GM19463 (cell line): ENCODE measurements at regions not wholly inside any gene's neighbourhood (a gene's known extent, or its start where the extent isn't known, plus 50 kb on each side); places are given as distances from the start of the nearest gene placed in this dataset.

Experiments used
- ATAC-seq: cut with Tn5 transposase; IDR thresholded peaks from one replicate; pipeline ENCODE4 v1.9.1; 2021; ENCODE audit warnings: mild to moderate bottlenecking, moderate library complexity; ENCODE audit not compliant: unreplicated experiment

DNA sequence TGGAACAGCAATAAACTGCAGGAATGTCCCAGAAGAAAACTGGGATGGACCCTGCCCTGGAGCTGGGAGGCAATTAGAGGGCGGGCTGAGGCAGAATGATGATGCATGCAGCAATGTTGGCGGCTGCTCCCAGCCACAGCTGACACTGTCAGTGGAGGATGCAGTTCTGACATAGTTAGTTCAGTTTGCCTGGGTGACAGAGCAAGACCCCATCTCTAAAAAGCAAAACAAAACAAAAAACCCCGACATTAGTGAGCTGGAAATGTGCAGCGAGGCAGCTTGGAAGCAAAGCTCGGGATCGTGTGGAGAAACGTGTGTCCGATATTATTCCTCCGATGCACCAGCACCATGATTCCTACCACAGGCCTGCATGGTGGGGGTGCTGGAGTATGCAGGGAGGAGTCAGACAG lies 110.1 kb upstream of the UQCRFS1 start:
- ATAC-seq: no peak

DNA sequence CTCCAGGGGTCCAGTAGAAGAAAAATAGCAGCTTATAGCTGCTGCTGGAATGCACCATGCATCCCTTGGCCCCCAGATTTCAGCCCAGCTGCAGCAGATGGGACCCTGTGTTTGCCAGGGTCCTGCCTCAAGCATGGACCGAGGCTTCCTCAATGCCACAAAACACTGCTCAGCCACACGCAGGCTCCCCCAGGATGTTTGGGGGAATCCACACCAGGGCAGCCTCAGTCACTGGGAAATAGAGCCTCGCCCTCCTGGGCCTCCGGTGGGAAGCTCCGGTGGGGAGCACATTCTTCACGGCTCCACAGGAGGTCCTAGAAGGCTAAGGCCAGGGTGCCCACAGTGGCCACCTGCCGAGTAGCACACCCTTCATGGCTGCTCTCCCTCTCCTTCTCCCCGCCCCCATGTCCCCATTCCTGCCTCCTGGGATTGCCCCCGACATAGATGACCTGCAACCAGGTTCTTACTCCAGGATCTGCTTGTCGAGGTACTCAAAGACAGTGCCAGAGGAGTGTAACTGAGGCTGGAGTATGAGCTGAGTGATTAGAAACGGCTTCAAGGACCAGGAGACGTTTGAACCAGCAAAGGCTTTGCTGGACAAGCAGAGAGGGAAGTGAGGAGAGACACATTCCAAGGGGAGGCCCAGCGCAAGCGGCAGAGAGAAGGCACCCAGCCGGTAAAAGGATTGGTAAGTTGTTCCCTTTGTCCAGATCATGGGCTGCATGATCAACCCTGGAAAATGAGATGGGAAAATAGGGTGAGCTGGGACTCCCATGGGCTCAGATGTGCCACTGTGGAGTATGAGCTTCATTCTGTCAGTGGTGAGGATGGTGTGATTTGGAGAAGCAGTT lies 110.7 kb upstream of the UQCRFS1 start:
- ATAC-seq: no peak

DNA sequence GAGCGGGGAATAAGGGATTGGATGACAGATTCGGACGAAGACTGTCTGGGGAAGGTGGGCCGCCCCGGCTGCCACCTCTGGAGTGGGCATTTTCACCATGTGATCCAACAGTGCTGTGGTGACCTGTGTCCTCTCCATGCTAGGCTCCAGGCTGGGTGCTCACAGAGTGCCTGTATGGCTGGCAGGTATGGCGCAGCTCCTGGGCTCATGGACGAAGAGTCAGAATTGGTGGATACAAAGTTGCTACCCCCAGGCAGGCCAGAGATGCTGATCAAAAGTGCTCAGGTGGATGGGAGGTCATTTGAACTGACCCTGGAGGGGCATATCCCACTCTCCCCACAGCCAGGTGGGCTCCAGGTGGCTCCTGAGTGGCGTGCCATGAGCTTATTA lies 111.3 kb upstream of the UQCRFS1 start:
- ATAC-seq: no peak

DNA sequence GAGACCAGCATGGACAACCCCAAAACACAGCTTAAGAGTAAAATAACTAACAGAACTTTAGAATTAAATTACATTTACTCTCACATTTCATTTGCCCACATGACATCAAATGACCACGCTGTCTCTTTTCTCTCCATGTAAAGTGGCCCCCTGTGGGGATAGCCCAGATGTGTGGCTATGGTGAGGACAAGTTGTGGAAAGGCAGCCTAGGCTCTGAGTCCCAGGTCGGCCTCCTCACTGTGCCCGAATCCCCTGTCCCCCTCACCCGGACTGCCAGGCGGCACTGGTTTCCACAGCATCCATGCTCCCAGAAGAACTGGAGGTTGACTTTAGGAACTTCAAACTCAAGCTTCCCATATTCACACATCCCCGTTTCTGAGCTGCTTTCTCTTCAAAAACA lies 111.8 kb upstream of the UQCRFS1 start:
- no peak for ATAC-seq

DNA sequence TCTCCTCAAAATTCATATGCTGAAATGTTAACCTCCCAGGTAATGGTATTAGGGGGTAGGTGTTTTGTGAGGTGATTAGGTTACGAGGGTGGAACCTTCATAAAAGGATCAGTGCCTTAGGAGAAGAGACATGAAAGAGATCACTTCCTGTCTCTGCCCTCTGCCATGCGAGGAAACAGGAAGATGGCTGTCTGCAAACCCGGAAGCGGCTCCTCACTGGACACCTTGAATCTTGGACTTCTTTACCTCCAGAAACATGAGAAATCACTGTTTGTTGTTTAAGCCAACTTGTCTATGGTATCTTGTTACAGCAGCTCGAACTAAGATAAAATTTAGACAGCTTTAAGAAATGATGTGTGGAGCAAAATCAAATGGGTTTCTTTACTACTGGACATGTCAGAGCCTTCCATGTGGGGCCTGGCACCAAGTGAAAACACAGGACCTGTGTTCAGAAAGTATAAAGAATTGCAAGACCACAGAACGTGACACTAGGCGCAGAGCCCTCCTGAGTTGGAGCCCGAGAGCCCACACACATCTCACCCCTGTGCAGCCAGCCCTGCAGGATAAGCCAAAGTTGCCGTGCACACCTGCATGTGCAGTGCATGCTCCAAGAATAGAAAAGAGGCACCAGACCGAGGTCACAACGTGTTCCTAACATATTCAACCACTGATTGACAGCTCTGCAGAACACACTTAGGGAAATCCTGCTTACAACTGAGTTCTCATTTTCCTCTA lies 112.5 kb upstream of the UQCRFS1 start:
- no peak for ATAC-seq

DNA sequence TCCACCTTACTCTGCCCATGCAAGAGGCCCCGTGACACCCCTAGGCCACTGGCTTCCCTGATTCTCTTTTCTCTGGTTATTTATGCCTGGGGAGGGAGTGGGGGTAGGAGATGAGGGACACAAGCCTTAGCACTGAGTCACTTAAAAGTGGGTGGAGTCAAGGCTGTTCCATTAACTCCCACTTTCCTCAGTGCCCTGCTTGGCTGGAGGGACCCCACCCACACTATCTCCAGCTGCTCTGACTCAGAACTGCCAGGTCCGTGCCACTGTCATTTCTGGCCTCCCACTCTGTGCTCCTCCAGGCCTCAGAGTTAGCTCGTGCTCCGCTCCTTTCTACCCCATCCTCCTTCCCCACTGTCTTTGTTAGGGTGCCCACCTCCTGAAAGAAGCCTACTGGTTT lies 113.4 kb upstream of the UQCRFS1 start:
- ATAC-seq: no peak

DNA sequence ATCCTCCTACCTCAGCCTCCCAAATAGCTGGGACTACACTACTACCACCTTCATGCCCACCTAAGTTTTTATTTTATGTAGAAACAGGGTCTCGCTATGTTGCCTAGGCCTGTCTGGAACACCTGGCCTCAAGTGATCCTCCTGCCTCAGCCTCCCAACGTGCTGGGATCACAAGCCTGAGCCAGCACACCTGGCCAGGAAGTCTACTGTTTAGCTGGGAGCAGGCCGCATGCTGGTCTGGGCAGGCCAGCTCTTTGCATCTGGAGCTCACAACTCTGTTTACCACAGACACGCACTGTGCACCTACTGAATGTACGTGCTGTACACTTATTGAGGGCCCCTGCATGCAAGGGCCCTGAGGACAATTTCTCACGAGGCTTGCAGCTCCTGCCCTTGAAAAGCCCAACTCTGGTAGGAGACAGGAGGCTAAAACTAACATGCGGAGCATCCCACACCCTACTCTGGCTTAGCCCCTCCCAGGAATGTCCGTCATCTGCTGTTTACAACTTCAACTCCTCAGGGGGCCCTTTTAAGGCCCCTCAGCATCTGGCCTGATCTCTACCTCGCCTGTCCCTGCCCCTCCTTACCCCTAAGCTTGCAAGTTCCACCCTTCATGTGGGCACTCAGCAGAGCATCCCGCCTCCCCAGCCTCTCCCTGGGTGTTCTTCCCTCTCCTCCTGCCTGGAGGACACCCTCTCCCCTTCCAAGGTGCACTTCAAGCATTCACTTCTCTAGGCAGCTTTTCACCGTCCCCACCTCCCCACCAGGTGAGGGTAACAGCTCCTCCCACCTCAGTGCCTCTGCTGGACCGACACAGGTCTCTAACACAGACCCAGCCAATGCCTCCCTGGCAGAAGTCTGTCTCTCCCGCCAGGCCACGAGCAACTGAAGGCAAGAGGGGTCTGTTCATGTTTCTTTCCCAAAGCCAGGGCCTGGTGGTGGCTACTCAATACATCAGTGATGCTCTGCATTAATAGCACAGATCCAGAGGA lies 114.2 kb upstream of the UQCRFS1 start:
- ATAC-seq: no peak

DNA sequence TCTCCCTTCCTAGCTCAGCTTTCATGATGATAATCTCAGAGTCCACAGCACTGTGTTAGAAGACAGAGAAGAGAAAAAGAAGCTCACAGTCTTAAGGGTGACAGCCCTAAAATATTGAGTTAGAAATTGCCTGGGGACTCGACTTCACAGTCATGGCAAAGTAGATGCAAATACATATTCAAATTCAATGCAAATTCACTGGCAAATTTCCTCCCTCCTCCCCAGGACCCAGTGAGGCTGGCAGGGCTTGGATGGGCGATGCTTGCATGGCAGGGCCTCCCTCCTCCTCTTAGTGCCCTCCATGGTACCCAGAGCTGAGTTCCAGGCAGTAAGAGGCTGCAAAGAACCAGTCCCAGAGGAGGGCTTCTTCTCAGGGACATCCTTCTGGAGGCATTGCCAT lies 115.6 kb upstream of the UQCRFS1 start:
- ATAC-seq: no peak

DNA sequence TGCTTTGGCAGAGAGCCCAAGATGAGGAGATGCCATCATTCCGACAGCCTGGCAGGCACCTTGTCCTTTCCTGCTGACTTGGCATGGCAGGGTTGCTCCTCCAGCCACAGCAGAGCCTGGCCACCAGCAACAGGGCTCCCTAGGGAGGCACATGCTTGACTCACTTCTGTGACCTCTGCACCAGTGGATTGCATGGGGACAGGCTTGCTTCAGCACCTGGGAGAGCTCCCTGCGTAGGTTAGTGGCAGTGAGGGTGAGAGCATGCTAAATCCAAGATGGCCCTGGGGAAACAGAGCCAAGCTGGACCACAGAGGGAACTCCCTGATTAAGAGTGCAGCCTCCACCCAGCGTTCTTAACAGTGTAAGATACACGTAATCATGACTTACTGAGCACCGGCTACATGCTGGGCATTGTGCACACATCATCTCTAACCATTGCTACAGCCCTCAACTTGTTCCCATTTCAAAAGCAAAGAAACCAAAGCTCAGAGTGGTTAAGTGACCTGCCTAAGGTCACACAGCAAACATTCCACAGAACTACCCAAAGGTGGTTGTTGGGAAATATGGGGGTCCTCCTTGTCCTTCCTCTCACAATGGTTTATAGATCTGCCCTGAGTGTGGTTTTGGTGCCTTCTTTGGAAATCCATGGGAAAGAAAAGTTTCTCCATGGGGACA lies 116.6 kb upstream of the UQCRFS1 start:
- ATAC-seq: no peak

DNA sequence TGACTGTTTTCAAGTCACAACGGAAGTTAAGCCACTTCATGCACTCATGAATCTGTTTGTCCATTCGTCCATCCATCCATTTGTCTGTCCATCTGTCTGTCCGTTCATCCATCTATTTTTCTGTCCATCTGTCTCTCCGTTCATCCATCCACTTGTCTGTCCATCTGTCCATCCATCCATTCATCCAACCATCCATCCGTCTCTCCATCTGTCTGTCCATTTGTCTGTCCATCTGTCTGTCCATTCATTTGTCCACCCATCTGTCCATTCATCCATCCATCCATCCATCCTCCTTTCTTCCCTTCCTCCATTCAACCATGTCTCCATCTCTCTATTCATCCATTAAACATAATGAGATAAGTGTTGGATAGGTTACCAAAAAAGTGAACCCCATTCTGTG lies 123.5 kb upstream of the UQCRFS1 start:
- ATAC-seq: no peak

DNA sequence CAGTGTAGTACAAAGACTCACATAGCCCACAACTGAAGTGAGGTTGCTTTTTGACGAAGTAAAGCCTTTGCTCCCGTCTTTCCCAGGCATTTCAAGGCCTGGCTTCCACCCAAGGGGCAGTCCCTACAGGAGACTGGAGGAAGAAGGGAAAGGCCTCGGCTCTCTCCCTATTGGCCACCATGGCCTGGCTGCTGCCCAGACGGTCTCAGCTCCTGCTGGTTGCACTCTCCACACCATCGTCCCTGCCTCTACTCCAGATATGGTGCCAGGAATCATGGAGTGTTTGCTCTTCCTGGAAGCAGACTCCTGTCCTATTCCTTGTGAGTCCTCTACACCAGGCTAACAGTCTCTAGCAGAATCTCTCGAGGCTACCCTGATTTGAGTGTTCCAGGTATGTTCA lies 124.1 kb upstream of the UQCRFS1 start:
- no peak for ATAC-seq

DNA sequence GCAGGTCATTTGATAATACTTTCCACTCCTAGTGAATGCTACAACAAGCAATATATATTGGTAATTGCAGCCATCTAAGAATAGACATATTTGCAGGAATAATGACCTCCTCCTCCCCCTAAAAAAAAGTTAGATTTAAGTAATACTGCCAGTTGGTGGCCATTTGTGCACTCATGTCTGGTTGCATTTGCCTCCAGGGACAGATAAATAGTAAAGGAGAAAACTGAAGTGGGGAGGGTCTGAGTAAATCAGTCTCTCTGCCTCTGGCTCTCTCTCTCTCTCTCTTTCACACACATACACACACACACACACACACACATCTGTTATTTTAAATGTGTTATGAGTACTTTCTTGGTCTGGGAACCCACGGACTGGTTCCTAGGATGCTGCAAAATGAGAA lies 125.5 kb upstream of the UQCRFS1 start:
- no peak for ATAC-seq

DNA sequence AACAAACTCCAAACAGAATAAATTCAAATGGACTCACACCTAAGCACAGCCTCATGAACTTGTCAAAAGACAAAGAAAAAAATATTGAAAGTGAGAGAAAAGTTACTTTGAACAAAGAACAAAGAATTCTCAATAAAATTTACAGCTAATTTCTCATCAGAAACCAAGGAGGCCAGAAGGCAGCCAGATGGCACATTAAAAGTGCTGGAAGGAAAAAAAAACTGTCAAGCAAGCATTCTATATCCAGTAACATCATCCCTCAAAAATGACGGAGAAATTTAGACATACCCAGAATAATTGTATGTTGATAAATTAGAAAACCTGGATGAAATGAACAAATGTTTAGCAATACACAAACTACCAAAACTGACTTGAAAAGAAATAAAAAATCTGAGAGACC lies 129.8 kb upstream of the UQCRFS1 start:
- no peak for ATAC-seq

DNA sequence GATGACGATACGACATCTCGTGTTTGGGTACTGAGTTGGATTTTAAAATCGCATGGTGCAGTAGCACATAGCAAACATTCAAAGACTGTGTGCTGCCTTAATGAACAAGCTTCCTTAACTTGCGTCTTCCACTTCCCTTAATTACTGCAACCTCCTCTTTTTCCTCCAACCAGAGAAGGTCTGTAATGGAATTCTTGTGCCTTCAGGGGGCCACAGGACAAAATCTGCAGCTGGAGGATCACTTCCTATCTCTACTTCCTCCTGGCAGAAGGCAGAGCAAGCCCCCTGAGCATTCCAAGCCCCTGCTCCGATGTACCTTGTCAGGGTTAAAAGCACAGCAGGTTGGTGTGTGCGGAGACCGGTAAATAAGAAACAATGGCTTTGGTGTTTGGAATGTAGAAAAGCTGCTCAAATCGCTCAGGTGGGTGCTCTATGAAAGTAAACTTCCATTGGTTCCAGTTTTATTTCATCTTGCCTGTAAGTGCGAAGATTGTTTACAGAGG lies 151.3 kb upstream of the UQCRFS1 start:
- no peak for ATAC-seq

DNA sequence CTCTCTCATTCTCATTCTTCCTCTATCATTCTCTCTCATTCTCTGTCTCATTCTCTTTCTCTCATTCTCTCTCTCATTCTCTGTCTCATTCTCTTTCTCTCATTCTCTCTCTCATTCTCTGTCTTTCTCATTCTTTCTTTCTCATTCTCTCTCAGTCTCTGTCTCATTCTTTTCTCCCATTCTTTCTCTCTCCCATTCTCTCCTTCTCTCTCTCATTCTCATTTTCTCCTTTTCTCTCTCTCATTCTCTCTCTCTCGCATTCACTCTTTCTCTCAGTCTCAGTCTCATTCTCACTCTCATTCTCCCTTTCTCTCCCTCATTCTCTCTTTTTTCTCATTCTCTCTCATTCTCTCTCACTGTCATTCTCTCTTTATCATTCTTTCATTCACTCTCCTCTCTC lies 152.0 kb upstream of the UQCRFS1 start:
- no peak for ATAC-seq

DNA sequence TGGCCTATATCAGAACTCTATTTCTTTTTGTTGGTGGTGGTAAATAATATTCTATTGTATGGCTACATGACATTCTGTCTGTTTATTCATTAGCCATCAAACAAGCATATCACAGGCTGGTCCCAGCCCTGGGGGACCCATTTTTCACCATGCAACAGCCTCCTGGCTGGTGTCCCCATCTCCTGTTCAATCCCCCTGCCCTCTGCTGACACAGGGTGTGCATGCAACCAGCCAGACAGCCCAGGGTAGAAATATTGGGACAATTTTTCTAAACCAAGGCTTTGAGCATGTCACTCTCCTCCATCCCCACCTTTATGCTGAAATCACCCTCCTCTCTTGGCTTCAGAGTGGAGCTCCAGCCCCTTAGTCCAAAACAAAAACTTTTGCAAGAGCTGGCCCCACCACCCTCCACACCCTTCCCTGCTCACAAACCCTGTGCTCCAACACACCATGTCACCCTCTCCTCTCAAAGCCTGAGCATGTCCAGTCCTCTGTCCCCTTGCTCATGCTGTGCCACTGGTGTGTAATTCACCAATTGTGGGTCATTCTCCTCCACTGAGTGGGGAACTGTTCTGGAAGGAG lies 153.0 kb upstream of the UQCRFS1 start:
- no peak for ATAC-seq

DNA sequence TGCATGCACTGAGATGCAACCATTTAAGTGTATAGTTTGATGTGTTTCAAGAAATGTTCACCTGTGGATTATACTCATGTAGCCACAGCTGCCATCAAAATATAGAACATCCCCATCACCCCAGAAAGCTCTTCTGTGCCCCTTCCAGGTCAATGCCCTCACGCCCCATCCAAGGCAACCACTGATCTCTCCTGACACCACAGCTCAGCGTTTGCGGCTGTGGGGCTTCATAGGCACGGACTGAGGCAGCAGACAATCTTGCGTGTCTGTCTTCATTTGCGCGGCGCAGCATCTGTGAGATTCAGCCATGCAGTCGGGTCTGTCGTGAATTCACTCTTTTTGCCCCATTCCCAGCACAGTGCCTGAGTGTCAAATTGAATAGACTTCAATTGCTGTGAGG lies 153.8 kb upstream of the UQCRFS1 start:
- ATAC-seq: no peak

DNA sequence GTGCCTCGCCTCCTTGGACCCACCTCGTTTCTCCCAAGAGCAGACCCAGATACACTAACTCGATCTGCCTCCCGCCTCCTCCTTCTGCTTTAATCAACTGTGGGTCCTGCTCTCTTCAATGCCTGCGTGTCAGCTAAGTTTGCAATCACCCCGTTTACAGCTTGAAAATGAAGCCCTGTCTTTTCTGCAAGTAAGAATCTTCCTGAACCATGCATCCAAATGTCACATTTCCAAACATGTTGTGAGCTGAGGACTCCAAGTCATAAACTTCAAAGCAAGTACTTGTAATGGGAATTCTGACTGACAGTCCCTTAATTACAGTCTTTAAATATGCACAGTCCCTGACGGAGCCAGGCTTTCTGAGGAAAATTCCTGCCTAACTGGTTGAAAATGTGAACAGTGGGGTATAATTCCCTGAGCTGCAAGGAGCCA lies 154.9 kb upstream of the UQCRFS1 start:
- no peak for ATAC-seq

DNA sequence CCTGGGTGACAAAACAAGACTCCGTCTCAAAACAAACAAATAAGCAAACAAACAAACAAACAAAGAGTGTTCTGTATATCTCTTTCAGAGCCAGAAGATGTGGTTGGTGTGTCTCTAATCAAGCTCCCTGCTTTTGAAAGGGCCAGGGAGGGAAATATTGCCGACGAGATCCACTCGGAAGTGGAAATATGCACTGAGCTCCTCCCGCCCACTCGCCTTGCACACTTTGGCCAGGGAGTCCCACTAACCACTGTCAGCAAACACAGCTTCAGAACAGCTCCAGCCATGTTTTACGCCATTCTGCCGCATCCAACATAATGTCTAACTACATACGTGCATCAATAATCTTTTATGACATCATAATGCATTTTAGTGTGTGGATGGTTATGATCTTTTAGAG lies 155.5 kb upstream of the VSTM2B start:
- no peak for ATAC-seq
